ENCODE measurements at regions not wholly inside any gene's neighbourhood (a gene's known extent, or its start where the extent isn't known, plus 50 kb on each side); places are given as distances from the start of the nearest gene placed in this dataset.

- intact Hi-C loops (cut with DNase I; ENCODE audit: low total_unique reads) = no loop called here
- 66 to 79% (median 75%) methylated on average over 2 of the region's 2 CpGs for WGBS, 5 donors
- Histone ChIP-seq H3K27me3 (no peaks in the 10 kb centered on the region), H3K36me3 (no peaks in the 10 kb centered on the region), H3K4me3 (no peak overlapping the region), H3K27ac (no peak overlapping the region), H3K4me1 (peaks cover 0 to 8% (median 3%) of the 10 kb centered on the region in 4 donors), H3K9me3 (no peaks in the 10 kb centered on the region)
- no peak for TF ChIP-seq POLR2AphosphoS5 (IDR thresholded peaks at IDR 0.05)
- no peak for TF ChIP-seq EP300 (IDR thresholded peaks at IDR 0.05)
- no peak for TF ChIP-seq POLR2A (IDR thresholded peaks at IDR 0.05)
- TF ChIP-seq CTCF (IDR thresholded peaks at IDR 0.05) = no peak
- DNase-seq = no peak
Observed at GRCh38 chr14:23862513-23862912, 91.1 kb upstream of the DHRS4 start.

- Histone ChIP-seq H3K36me3 (no peaks in the 10 kb centered on the region), H3K27me3 (no peaks in the 10 kb centered on the region), H3K4me3 (no peak overlapping the region), H3K4me1 (peaks cover 0 to 8% (median 3%) of the 10 kb centered on the region in 4 donors), H3K9me3 (no peaks in the 10 kb centered on the region), H3K27ac (no peak overlapping the region)
- TF ChIP-seq POLR2AphosphoS5 (IDR thresholded peaks at IDR 0.05) (no peak), POLR2A (IDR thresholded peaks at IDR 0.05) (no peak), EP300 (IDR thresholded peaks at IDR 0.05) (no peak), CTCF (IDR thresholded peaks at IDR 0.05) (no peak)
- 92 to 100% (median 94%) methylated on average over 1 of the region's 1 CpG for WGBS, 5 donors
- no peak for DNase-seq
- intact Hi-C loops (cut with DNase I; ENCODE audit: low total_unique reads) = no loop called here
Observed at GRCh38 chr14:23863836-23864235, 89.7 kb upstream of the DHRS4 start.

GRCh38 chr14:23864259-23864658 lies 89.3 kb upstream of the DHRS4 start:
- Histone ChIP-seq H3K4me3 (no peak overlapping the region), H3K36me3 (no peaks in the 10 kb centered on the region), H3K4me1 (peaks cover 0 to 8% (median 3%) of the 10 kb centered on the region in 4 donors), H3K27ac (no peak overlapping the region), H3K9me3 (no peaks in the 10 kb centered on the region), H3K27me3 (no peaks in the 10 kb centered on the region)
- TF ChIP-seq EP300 (IDR thresholded peaks at IDR 0.05) (no peak), POLR2AphosphoS5 (IDR thresholded peaks at IDR 0.05) (no peak), CTCF (IDR thresholded peaks at IDR 0.05) (no peak), POLR2A (IDR thresholded peaks at IDR 0.05) (no peak)
- intact Hi-C loops (cut with DNase I; ENCODE audit: low total_unique reads) = no loop called here
- 67 to 89% (median 86%) methylated on average over 2 of the region's 2 CpGs for WGBS, 5 donors
- DNase-seq = no peak

DNA sequence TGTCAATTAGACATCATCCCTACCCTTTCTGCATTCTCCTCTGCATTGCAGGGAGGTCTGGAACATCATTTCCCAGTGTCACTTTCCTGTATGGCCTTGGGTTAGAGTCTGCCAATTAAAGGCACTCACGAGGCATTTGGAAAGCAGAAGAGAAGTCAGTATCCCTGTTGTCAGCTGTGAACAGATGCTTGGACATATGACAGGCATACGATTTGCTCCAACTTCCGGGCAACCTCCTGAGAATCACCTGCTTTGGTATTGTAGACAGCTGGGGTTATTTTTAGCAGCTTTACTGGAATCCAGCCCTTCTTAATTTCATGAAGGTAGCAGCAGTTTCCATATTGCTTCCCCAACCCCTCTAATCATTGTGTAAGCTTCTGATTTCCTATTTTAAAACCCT lies 88.7 kb upstream of the DHRS4 start:
- intact Hi-C loops (cut with DNase I; ENCODE audit: low total_unique reads) = no loop called here
- WGBS, 5 donors = 53 to 83% (median 77%) methylated on average over 3 of the region's 3 CpGs
- DNase-seq = no peak

More for the DNA sequence above, 88.7 kb upstream of the DHRS4 start:
- no peaks in the 10 kb centered on the region for H3K9me3 ChIP-seq
- peaks cover 0 to 8% (median 3%) of the 10 kb centered on the region in 4 donors for H3K4me1 ChIP-seq
- no peak overlapping the region for H3K27ac ChIP-seq
- TF ChIP-seq POLR2A (IDR thresholded peaks at IDR 0.05) = no peak
- no peak for TF ChIP-seq POLR2AphosphoS5 (IDR thresholded peaks at IDR 0.05)
- no peak for TF ChIP-seq CTCF (IDR thresholded peaks at IDR 0.05)
- TF ChIP-seq EP300 (IDR thresholded peaks at IDR 0.05) = no peak
- no peaks in the 10 kb centered on the region for H3K27me3 ChIP-seq
- H3K4me3 ChIP-seq = no peak overlapping the region
- H3K36me3 ChIP-seq = no peaks in the 10 kb centered on the region

Data from stomach (tissue), 8 donors.